ENCODE measurements at regions not wholly inside any gene's neighbourhood (a gene's known extent, or its start where the extent isn't known, plus 50 kb on each side); places are given as distances from the start of the nearest gene placed in this dataset.

DNA sequence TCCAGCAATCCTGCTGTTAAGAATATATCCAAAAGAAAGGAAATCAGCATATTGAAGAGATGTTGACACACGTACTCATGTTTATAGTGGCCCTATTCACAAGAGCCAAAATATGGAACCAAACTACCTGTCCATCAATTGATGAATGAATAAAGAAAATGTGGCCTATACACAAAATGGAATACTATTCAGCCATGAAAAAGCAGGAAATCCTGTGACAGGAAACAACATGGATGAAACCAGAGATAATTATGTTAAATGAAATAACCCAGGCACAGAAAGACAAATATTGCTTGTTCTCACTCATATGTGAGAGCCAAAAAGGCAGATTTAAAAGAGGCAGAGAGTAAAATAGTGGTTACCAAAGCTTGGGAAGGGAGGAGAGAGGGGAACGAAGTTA is 127.1 kb downstream of the KCNJ2 start:
- TF ChIP-seq, protein P1, sequence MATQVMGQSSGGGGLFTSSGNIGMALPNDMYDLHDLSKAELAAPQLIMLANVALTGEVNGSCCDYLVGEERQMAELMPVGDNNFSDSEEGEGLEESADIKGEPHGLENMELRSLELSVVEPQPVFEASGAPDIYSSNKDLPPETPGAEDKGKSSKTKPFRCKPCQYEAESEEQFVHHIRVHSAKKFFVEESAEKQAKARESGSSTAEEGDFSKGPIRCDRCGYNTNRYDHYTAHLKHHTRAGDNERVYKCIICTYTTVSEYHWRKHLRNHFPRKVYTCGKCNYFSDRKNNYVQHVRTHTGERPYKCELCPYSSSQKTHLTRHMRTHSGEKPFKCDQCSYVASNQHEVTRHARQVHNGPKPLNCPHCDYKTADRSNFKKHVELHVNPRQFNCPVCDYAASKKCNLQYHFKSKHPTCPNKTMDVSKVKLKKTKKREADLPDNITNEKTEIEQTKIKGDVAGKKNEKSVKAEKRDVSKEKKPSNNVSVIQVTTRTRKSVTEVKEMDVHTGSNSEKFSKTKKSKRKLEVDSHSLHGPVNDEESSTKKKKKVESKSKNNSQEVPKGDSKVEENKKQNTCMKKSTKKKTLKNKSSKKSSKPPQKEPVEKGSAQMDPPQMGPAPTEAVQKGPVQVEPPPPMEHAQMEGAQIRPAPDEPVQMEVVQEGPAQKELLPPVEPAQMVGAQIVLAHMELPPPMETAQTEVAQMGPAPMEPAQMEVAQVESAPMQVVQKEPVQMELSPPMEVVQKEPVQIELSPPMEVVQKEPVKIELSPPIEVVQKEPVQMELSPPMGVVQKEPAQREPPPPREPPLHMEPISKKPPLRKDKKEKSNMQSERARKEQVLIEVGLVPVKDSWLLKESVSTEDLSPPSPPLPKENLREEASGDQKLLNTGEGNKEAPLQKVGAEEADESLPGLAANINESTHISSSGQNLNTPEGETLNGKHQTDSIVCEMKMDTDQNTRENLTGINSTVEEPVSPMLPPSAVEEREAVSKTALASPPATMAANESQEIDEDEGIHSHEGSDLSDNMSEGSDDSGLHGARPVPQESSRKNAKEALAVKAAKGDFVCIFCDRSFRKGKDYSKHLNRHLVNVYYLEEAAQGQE (IDR thresholded peaks at IDR 0.05; ENCODE audit: insufficient read depth in 1 of 2, low read depth in 2 of 2, low read length in 1 of 2) = no peak
- TF ChIP-seq, protein P2, sequence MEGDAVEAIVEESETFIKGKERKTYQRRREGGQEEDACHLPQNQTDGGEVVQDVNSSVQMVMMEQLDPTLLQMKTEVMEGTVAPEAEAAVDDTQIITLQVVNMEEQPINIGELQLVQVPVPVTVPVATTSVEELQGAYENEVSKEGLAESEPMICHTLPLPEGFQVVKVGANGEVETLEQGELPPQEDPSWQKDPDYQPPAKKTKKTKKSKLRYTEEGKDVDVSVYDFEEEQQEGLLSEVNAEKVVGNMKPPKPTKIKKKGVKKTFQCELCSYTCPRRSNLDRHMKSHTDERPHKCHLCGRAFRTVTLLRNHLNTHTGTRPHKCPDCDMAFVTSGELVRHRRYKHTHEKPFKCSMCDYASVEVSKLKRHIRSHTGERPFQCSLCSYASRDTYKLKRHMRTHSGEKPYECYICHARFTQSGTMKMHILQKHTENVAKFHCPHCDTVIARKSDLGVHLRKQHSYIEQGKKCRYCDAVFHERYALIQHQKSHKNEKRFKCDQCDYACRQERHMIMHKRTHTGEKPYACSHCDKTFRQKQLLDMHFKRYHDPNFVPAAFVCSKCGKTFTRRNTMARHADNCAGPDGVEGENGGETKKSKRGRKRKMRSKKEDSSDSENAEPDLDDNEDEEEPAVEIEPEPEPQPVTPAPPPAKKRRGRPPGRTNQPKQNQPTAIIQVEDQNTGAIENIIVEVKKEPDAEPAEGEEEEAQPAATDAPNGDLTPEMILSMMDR (IDR thresholded peaks at IDR 0.05) = no peak
- TF ChIP-seq POLR2AphosphoS5 (IDR thresholded peaks at IDR 0.05; ENCODE audit: low read depth, low read length) (no peak), SIN3A (IDR thresholded peaks at IDR 0.05; ENCODE audit: borderline replicate concordance, insufficient read depth, low read depth, low read length) (no peak)

Measured in Panc1 (cell line).